Raji (cell line): ENCODE measurements at regions not wholly inside any gene's neighbourhood (a gene's known extent, or its start where the extent isn't known, plus 50 kb on each side); places are given as distances from the start of the nearest gene placed in this dataset.

Experiments
- POLR2A ChIP-seq: IDR thresholded peaks from 2 replicates; pipeline ENCODE4 v1.6.1; 2011; ENCODE audit warnings: low read depth, low read length, control low read depth; ENCODE audit not compliant: insufficient read depth

DNA sequence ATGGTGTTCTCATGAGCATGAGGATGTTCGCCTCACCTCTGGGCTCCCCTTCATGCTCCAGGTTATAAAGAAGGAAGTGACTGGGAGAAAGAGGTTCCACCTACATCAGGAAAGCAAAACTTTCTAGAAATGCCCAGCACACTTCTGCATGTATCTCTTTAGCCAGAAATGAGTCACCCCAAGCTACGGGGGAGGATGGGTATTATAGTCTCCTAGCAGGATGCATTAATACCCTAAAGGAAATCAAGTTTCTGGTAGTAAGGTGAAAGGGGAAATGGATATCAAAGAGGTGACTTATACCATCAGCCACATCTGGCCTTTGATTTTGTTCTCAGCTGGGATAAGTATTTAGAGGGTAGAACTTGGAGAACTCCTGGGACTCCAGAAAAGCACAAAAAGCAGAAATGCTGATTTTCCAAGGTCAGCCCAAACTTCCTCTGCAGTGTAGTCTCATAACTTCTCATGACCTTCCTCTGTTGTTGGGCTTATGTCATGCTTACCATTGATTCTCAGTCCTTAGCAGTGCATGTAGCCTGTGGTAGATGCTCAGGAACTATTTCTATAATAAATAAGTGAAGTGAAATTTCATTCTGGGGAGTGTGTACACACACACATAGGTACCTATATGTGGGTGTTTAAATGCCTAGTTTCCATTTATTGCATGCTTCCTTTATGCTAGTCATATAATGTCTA, 209.4 kb upstream of the CRY1 start:
- no peak for TF ChIP-seq POLR2A

DNA sequence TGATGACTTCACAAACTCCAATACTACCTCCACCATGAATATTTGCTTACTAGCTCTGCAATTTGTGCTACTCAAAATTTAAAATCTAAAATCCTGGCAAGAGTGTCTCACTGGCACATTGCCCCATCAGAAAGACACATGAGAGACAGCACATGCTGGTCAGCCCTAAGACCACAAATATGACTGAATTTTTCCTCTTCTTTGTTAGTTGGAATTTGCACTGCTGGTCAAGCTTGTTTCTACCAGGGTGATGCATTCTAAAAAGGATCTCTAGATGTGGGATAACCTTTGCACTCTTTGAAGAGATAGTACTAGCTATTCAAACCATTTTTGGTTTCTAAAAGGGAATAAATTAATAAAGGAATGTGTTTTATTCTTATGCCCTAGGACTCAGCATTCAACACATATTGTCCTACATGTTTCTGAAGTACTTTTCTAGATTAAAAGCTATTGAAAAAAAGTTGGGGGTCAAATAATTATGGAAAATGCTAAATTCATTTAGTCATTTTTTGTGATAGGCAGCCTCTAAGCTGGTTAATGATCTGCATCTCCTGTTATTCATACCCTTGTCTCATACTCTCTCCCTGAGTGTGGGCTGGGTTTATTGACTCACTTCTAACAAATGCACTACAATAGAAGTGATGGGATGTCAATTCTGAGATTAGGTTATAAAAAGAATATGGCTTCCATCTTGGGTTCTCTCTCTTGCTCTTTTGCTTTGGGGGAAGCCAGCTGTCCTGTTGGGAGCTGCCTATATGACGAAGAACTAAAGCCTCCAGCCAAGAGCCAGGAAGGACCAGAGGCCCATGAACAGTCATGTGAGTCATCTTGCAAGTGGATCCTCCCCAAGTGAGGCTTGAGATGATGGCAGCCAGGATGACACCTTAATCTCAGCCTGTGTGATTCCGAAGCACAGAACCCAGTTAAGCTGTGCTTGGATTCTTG, 211.5 kb upstream of the CRY1 start:
- TF ChIP-seq POLR2A, result no peak

DNA sequence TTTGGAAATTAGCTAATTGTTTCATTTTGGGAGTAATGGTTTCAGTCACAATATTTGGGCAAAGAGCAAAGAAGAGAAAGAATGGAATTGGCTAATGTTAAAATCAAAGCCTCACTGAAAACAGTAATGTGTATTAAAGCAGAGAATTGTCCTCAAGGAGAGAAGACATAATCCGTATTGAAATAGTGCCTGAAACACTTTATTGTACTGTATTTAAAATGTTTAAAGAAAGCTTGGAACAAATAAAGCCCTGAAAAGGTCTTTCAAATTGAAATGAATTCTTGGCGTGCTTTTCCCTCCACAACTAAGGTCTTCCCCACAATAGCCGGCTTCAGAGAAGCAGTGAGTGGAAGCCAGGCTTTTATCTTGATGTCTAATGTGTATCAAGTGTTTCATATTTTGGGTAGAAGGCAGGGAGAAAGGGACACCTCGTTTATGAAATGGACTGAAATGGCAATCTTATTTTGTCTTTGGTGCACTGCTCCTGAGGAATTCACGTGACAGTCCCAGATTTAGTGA, 212.9 kb upstream of the CRY1 start:
- no peak for TF ChIP-seq POLR2A

DNA sequence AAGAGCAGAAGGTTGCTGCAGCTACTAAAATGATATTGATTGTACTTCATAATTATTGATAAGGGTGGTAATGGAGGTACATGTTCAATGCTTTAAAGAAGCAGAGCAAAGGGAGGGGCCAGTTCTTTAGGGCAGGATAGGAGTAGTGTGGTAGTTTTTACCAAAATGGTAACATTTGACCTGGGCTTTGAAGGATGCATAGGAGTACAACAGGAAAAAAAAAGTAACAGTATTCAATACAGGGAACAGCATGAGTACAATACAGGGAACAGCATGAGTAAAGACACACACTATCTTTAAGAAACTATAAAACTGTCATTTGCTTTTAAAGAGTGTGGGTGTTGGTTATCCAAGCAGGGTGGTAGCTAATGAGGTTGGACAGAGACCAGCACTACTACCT, 215.0 kb upstream of the CRY1 start:
- no peak for TF ChIP-seq POLR2A

DNA sequence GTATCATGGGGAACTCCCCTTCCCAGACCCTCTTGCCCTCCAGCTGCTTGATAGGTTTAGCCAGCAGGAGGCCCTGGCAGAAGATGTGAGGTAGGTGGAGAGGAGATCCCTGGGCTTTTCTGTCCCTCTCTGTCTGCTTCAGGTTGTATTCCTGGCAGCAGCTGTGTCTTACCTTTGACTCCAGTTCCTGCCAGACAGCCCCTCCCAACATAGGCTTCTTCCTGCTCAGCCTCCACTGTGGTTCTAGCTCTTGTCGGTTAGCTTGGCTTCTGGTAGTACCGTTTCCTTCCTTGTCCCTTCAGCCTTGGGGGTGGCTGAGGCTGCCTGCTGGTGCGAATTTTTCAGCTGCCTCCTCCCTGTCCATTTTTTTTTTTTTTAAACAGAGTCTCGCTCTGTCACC, 215.7 kb upstream of the CRY1 start:
- TF ChIP-seq POLR2A, result no peak

GRCh38 chr12:107310621-107311020, 217.3 kb upstream of the CRY1 start:
- TF ChIP-seq POLR2A, result no peak

DNA sequence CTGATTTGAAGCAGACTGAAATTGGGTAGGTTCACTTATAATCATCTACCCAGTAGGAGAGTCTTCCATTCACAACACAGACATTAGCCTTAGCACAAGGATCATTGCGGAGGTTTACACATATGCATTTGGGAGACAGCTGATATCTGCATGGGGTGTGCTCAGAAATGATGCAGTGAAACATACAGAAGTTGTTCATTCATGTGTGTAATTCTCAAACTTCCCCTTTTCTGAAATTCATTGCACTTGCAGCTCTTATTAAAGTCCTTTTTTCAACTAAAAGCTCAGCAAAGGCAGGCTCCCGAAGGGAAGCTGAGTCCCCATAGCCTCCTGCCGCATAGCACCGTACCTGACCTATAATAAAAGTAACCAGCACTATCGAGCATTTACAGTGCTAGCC, 218.3 kb upstream of the CRY1 start:
- TF ChIP-seq POLR2A, result no peak

GRCh38 chr12:107317751-107318555, 224.6 kb upstream of the CRY1 start:
- TF ChIP-seq POLR2A, result no peak

DNA sequence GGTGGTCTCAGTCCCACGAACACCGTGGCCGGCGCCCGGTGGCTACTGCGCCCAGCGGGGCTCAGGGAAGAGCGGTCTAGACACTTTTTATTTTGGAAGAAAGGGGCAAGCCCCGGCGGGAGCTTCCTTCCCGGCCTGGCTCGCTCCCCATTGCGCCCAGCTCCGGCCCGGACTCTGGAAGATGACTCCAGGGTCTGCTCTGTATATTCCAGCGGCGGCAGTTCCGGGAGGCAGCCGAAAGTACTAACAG, 225.1 kb upstream of the CRY1 start:
- no peak for TF ChIP-seq POLR2A

- TF ChIP-seq POLR2A, result no peak
These were observed 225.6 kb upstream of the CRY1 start for GRCh38 chr12:107318806-107319532.

- no peak for TF ChIP-seq POLR2A
These were observed 226.2 kb upstream of the CRY1 start for GRCh38 chr12:107319533-107320032.

- TF ChIP-seq POLR2A, result no peak
These were observed 226.9 kb upstream of the CRY1 start for GRCh38 chr12:107320033-107320928.

- TF ChIP-seq POLR2A, result no peak
These were observed 227.7 kb upstream of the CRY1 start for GRCh38 chr12:107320929-107321631.
